ENCODE measurements at regions not wholly inside any gene's neighbourhood (a gene's known extent, or its start where the extent isn't known, plus 50 kb on each side); places are given as distances from the start of the nearest gene placed in this dataset.

- Mint-ChIP-seq H3K27me3 (no peaks in the 10 kb centered on the region), H3K4me3 (no peak overlapping the region), H3K4me1 (no peaks in the 10 kb centered on the region), H3K36me3 (no peaks in the 10 kb centered on the region), H3K27ac (no peak overlapping the region), H3K9me3 (peaks cover 0 to 20% (median 7%) of the 10 kb centered on the region in 9 donors)
- ATAC-seq (no peak), DNase-seq (no peak)
- POLR2A ChIA-PET = no interaction called here
Measured at GRCh38 chr3:145620002-145620401, 541.0 kb downstream of the PLOD2 start.

- ATAC-seq = no peak
- no peak overlapping the region for H3K4me3 Mint-ChIP-seq
Measured at GRCh38 chr3:145620486-145620885, 540.5 kb downstream of the PLOD2 start.

GRCh38 chr3:145623349-145623748 is 537.6 kb downstream of the PLOD2 start:
- POLR2A ChIA-PET = no interaction called here
- no peaks in the 10 kb centered on the region for H3K27me3 Mint-ChIP-seq
- DNase-seq = no peak

More at GRCh38 chr3:145620486-145620885, 540.5 kb downstream of the PLOD2 start:
- H3K27me3 Mint-ChIP-seq = no peaks in the 10 kb centered on the region
- POLR2A ChIA-PET = no interaction called here
- no peak overlapping the region for H3K27ac Mint-ChIP-seq
- H3K36me3 Mint-ChIP-seq = no peaks in the 10 kb centered on the region
- DNase-seq = no peak
- H3K9me3 Mint-ChIP-seq = peaks cover 0 to 20% (median 7%) of the 10 kb centered on the region in 9 donors
- no peaks in the 10 kb centered on the region for H3K4me1 Mint-ChIP-seq

GRCh38 chr3:145628211-145628610 is 532.8 kb downstream of the PLOD2 start:
- POLR2A ChIA-PET = no interaction called here
- DNase-seq (no peak), ATAC-seq (no peak)
- Mint-ChIP-seq H3K4me1 (no peaks in the 10 kb centered on the region), H3K27me3 (no peaks in the 10 kb centered on the region), H3K4me3 (no peak overlapping the region), H3K36me3 (no peaks in the 10 kb centered on the region), H3K27ac (no peak overlapping the region), H3K9me3 (peaks cover 3 to 37% (median 11%) of the 10 kb centered on the region in 9 donors)

More at GRCh38 chr3:145623349-145623748, 537.6 kb downstream of the PLOD2 start:
- H3K4me1 Mint-ChIP-seq = no peaks in the 10 kb centered on the region
- no peak overlapping the region for H3K27ac Mint-ChIP-seq
- ATAC-seq = no peak
- H3K36me3 Mint-ChIP-seq = no peaks in the 10 kb centered on the region
- H3K4me3 Mint-ChIP-seq = no peak overlapping the region
- H3K9me3 Mint-ChIP-seq = peaks cover 0 to 27% (median 7%) of the 10 kb centered on the region in 9 donors

- Mint-ChIP-seq H3K9me3 (peaks cover 0 to 19% (median 9%) of the 10 kb centered on the region in 9 donors), H3K4me1 (no peaks in the 10 kb centered on the region), H3K27me3 (no peaks in the 10 kb centered on the region), H3K27ac (no peak overlapping the region), H3K4me3 (no peak overlapping the region), H3K36me3 (no peaks in the 10 kb centered on the region)
- no peak for DNase-seq
- POLR2A ChIA-PET = no interaction called here
- ATAC-seq = no peak
Measured at GRCh38 chr3:145637105-145637504, 523.9 kb downstream of the PLOD2 start.

- Mint-ChIP-seq H3K9me3 (peaks cover 0 to 10% (median 2%) of the 10 kb centered on the region in 9 donors), H3K27ac (no peak overlapping the region), H3K36me3 (no peaks in the 10 kb centered on the region), H3K4me1 (no peaks in the 10 kb centered on the region), H3K27me3 (no peaks in the 10 kb centered on the region), H3K4me3 (no peak overlapping the region)
- POLR2A ChIA-PET = no interaction called here
- DNase-seq (no peak), ATAC-seq (no peak)
Measured at GRCh38 chr3:145639003-145639606, 521.9 kb downstream of the PLOD2 start.

GRCh38 chr3:145639875-145640274 is 521.1 kb downstream of the PLOD2 start:
- Mint-ChIP-seq H3K4me1 (no peaks in the 10 kb centered on the region), H3K36me3 (no peaks in the 10 kb centered on the region), H3K27me3 (no peaks in the 10 kb centered on the region), H3K27ac (no peak overlapping the region), H3K9me3 (peaks cover 0 to 10% (median 2%) of the 10 kb centered on the region in 9 donors), H3K4me3 (no peak overlapping the region)
- ATAC-seq (no peak), DNase-seq (no peak)
- POLR2A ChIA-PET = no interaction called here

GRCh38 chr3:145648396-145648795 is 512.6 kb downstream of the PLOD2 start:
- no peaks in the 10 kb centered on the region for H3K36me3 Mint-ChIP-seq

GRCh38 chr3:145649368-145649887 is 511.6 kb downstream of the PLOD2 start:
- Mint-ChIP-seq H3K4me1 (no peaks in the 10 kb centered on the region), H3K9me3 (peaks cover 0 to 7% (median 2%) of the 10 kb centered on the region in 9 donors), H3K4me3 (no peak overlapping the region), H3K27me3 (no peaks in the 10 kb centered on the region), H3K27ac (no peak overlapping the region), H3K36me3 (no peaks in the 10 kb centered on the region)
- ATAC-seq = no peak
- no peak for DNase-seq
- POLR2A ChIA-PET = no interaction called here

More at GRCh38 chr3:145648396-145648795, 512.6 kb downstream of the PLOD2 start:
- Mint-ChIP-seq H3K27ac (no peak overlapping the region), H3K27me3 (no peaks in the 10 kb centered on the region), H3K4me3 (no peak overlapping the region), H3K9me3 (peaks cover 0 to 8% (median 3%) of the 10 kb centered on the region in 9 donors), H3K4me1 (no peaks in the 10 kb centered on the region)
- ATAC-seq (no peak), DNase-seq (no peak)
- POLR2A ChIA-PET = no interaction called here

GRCh38 chr3:145650170-145650569 is 510.8 kb downstream of the PLOD2 start:
- DNase-seq (no peak), ATAC-seq (no peak)
- no peaks in the 10 kb centered on the region for H3K36me3 Mint-ChIP-seq
- H3K4me3 Mint-ChIP-seq = no peak overlapping the region
- H3K27ac Mint-ChIP-seq = no peak overlapping the region
- no peaks in the 10 kb centered on the region for H3K4me1 Mint-ChIP-seq
- H3K27me3 Mint-ChIP-seq = no peaks in the 10 kb centered on the region
- POLR2A ChIA-PET = no interaction called here
- peaks cover 0 to 7% (median 2%) of the 10 kb centered on the region in 9 donors for H3K9me3 Mint-ChIP-seq

GRCh38 chr3:145671121-145671520 is 489.9 kb downstream of the PLOD2 start:
- POLR2A ChIA-PET = no interaction called here
- H3K4me3 Mint-ChIP-seq = no peak overlapping the region
- H3K36me3 Mint-ChIP-seq = no peaks in the 10 kb centered on the region
- H3K27ac Mint-ChIP-seq = no peak overlapping the region
- ATAC-seq (no peak), DNase-seq (no peak)
- H3K27me3 Mint-ChIP-seq = no peaks in the 10 kb centered on the region
- no peaks in the 10 kb centered on the region for H3K4me1 Mint-ChIP-seq
- peaks cover 0 to 13% (median 1%) of the 10 kb centered on the region in 9 donors for H3K9me3 Mint-ChIP-seq

- DNase-seq (no peak), ATAC-seq (no peak)
- POLR2A ChIA-PET = no interaction called here
- H3K4me3 Mint-ChIP-seq = no peak overlapping the region
- no peaks in the 10 kb centered on the region for H3K27me3 Mint-ChIP-seq
- H3K4me1 Mint-ChIP-seq = no peaks in the 10 kb centered on the region
- H3K36me3 Mint-ChIP-seq = no peaks in the 10 kb centered on the region
- H3K27ac Mint-ChIP-seq = no peak overlapping the region
- peaks cover 0 to 13% (median 0%) of the 10 kb centered on the region in 9 donors for H3K9me3 Mint-ChIP-seq
Measured at GRCh38 chr3:145673838-145674237, 487.1 kb downstream of the PLOD2 start.

- no peaks in the 10 kb centered on the region for H3K27me3 Mint-ChIP-seq
- no peak overlapping the region for H3K4me3 Mint-ChIP-seq
Measured at GRCh38 chr3:145678401-145678800, 482.6 kb downstream of the PLOD2 start.

GRCh38 chr3:145681181-145681580 is 479.8 kb downstream of the PLOD2 start:
- H3K36me3 Mint-ChIP-seq = no peaks in the 10 kb centered on the region
- H3K4me3 Mint-ChIP-seq = no peak overlapping the region
- H3K4me1 Mint-ChIP-seq = no peaks in the 10 kb centered on the region
- H3K9me3 Mint-ChIP-seq = peaks cover 0 to 3% (median 1%) of the 10 kb centered on the region in 9 donors
- DNase-seq (no peak), ATAC-seq (no peak)
- H3K27me3 Mint-ChIP-seq = no peaks in the 10 kb centered on the region
- POLR2A ChIA-PET = no interaction called here
- H3K27ac Mint-ChIP-seq = no peak overlapping the region

More at GRCh38 chr3:145678401-145678800, 482.6 kb downstream of the PLOD2 start:
- no peaks in the 10 kb centered on the region for H3K4me1 Mint-ChIP-seq
- H3K36me3 Mint-ChIP-seq = no peaks in the 10 kb centered on the region
- no peak overlapping the region for H3K27ac Mint-ChIP-seq
- ATAC-seq (no peak), DNase-seq (no peak)
- H3K9me3 Mint-ChIP-seq = peaks cover 0 to 3% (median 0%) of the 10 kb centered on the region in 9 donors
- POLR2A ChIA-PET = no interaction called here

All from naive thymus-derived CD8-positive, alpha-beta T cell (primary cell).